Common myeloid progenitor, CD34-positive (primary cell): ENCODE measurements at regions not wholly inside any gene's neighbourhood (a gene's known extent, or its start where the extent isn't known, plus 50 kb on each side); places are given as distances from the start of the nearest gene placed in this dataset.

Experiments used
- CTCF ChIA-PET: fragments of 350-600 bp; sonication (Branson Sonifier 250); formaldehyde crosslinking; loops from one replicate; lab custom pipeline; 2021; ENCODE audit warnings: antibody characterized with exemption; lab: Charles Lee
- POLR2A ChIA-PET: fragments of 350-600 bp; sonication (Branson Sonifier 250); formaldehyde crosslinking; loops from one replicate; lab custom pipeline; 2021; ENCODE audit warnings: antibody characterized with exemption; lab: Charles Lee
- DNase-seq, 3 donors: peaks; one replicate each; pipeline versions ENCODE4 v3.0.0 to v3.0.0-alpha.2; 2013
- H3K27ac ChIP-seq, 2 experiments: 1 replicate in 1 of 2; 2 replicates in 1 of 2; pipeline ENCODE4 v1.7.0; 2013; ENCODE audit warnings: inconsistent platforms in 2 of 2, low read length in 2 of 2, mild to moderate bottlenecking in 2 of 2, low read depth in 1 of 2, moderate library complexity in 1 of 2; ENCODE audit not compliant: severe bottlenecking in 2 of 2, insufficient read depth in 1 of 2, poor library complexity in 1 of 2
- H3K27me3 ChIP-seq, 5 experiments: replicated peaks in 2 of 5; 1 replicate in 3 of 5; 2 replicates in 2 of 5; pipeline versions ENCODE4 v1.6.1 to v1.7.0; 2013; ENCODE audit warnings: low read length in 4 of 5, mild to moderate bottlenecking in 2 of 5, moderate library complexity in 2 of 5, inconsistent platforms in 1 of 5; ENCODE audit not compliant: insufficient read depth in 5 of 5, control insufficient read depth in 4 of 5
- H3K36me3 ChIP-seq, 4 experiments: 1 replicate in 2 of 4; 2 replicates in 2 of 4; pipeline versions ENCODE4 v1.6.1 to v1.7.0; 2013; ENCODE audit warnings: low read length in 3 of 4, control low read depth in 1 of 4, mild to moderate bottlenecking in 1 of 4; ENCODE audit not compliant: control insufficient read depth in 4 of 4, insufficient read depth in 4 of 4
- H3K4me1 ChIP-seq, 4 experiments: 1 replicate in 3 of 4; 2 replicates in 1 of 4; pipeline versions ENCODE4 v1.6.1 to v1.7.1; 2013; ENCODE audit warnings: low read length in 3 of 4, mild to moderate bottlenecking in 3 of 4, control low read depth in 1 of 4, inconsistent platforms in 1 of 4, moderate library complexity in 1 of 4; ENCODE audit not compliant: control insufficient read depth in 4 of 4, insufficient read depth in 4 of 4; ENCODE audit errors: control extremely low read depth in 1 of 4
- H3K4me3 ChIP-seq, 7 experiments: 1 replicate in 4 of 7; 2 replicates in 3 of 7; pipeline versions ENCODE4 v1.5.1 to v1.7.0; 2013; ENCODE audit warnings: mild to moderate bottlenecking in 7 of 7, low read length in 6 of 7, moderate library complexity in 6 of 7, inconsistent platforms in 2 of 7, low read depth in 2 of 7, control low read depth in 1 of 7; ENCODE audit not compliant: insufficient read depth in 4 of 7, control insufficient read depth in 1 of 7; ENCODE audit errors: extremely low read depth in 1 of 7
- H3K9me3 ChIP-seq, 5 experiments: 1 replicate in 4 of 5; 2 replicates in 1 of 5; pipeline versions ENCODE4 v1.6.1 to v1.7.1; 2013; ENCODE audit warnings: low read length in 4 of 5, mild to moderate bottlenecking in 2 of 5, inconsistent platforms in 1 of 5, low read depth in 1 of 5, moderate library complexity in 1 of 5; ENCODE audit not compliant: control insufficient read depth in 4 of 5, insufficient read depth in 2 of 5; ENCODE audit errors: control extremely low read depth in 1 of 5
- WGBS: methylation state at CpG from one replicate; pipeline ENCODE4 v1.1.5; 2013; ENCODE audit not compliant: insufficient coverage; 5-methylcytosine and 5-hydroxymethylcytosine counted together

DNA sequence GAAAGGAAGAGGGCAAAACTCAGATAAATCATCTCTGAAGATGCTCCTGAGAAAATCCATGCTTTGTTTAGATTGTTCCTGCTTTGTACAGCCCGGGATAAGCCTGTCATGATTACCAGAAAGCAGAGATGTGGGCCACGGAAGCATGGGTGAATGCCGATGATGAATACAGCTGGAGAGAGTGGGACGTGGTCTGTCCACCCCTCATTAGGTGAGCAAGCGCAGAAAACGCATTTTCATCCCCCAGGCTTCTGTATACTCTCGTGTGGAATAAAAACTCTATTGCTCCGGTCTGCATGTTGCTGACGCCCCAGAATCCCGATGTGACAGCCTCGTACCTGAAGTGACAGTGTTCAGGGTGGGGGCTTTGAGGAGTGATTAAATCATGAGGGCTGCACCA, 52.0 kb upstream of the SALL3 start:
- POLR2A ChIA-PET = no interaction called here
- no peak overlapping the region for H3K4me3 ChIP-seq
- WGBS = 97% methylated on average over 9 of the region's 11 CpGs
- no peaks in the 10 kb centered on the region for H3K9me3 ChIP-seq
- H3K4me1 ChIP-seq = no peaks in the 10 kb centered on the region
- DNase-seq = no peak
- H3K27me3 ChIP-seq = peaks cover 0 to 8% (median 0%) of the 10 kb centered on the region in 5 experiments
- no peak overlapping the region for H3K27ac ChIP-seq
- H3K36me3 ChIP-seq = no peaks in the 10 kb centered on the region
- CTCF ChIA-PET = no interaction called here

DNA sequence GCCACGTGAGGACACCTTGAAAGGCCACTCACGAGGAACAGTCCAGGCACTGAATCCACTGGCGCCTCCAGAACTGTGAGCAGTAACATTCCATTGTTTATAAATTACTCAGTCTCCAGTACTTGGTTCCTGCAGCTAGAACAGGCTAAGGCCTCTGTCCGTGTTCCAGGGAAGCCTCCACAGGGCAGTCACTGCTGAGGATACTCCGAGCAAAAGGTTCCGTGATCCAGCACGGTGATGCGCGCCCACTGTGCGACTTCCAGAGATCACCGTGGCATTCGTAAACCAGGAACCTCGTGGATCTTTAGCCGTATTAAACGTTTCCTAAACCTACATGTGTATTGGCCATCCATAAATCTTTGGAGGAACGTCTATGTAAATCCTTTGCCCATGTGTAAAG, 51.5 kb upstream of the SALL3 start:
- no peaks in the 10 kb centered on the region for H3K4me1 ChIP-seq
- peaks cover 0 to 5% (median 0%) of the 10 kb centered on the region in 5 experiments for H3K27me3 ChIP-seq
- no peaks in the 10 kb centered on the region for H3K9me3 ChIP-seq
- H3K36me3 ChIP-seq = no peaks in the 10 kb centered on the region
- 93% methylated on average over 15 of the region's 16 CpGs for WGBS
- no peak overlapping the region for H3K4me3 ChIP-seq
- no peak for DNase-seq
- POLR2A ChIA-PET = no interaction called here
- no peak overlapping the region for H3K27ac ChIP-seq
- CTCF ChIA-PET = no interaction called here

DNA sequence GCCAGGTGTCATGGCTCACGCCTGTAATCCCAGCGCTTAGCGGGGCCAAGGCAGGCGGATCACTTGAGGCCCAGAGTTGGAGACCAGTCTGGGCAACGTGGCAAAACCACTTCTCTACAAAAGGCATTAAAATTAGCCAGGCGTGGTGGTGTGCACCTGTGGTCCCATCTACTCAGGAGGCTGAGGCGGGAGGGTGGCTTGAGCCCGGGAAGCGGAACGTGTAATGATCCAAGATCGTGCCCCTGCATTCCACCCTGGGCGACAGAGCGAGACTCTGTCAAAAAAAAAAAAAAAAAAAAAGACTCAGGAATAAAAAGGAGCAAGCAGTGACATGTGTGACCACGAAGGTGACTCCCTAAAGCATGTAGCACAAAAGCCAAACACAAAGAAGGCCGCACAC, 50.1 kb upstream of the SALL3 start:
- no peak overlapping the region for H3K4me3 ChIP-seq
- no peaks in the 10 kb centered on the region for H3K36me3 ChIP-seq
- H3K27ac ChIP-seq = no peak overlapping the region
- CTCF ChIA-PET = no interaction called here
- POLR2A ChIA-PET = no interaction called here
- H3K9me3 ChIP-seq = no peaks in the 10 kb centered on the region
- H3K4me1 ChIP-seq = no peaks in the 10 kb centered on the region
- WGBS = 100% methylated on average over 10 of the region's 15 CpGs
- DNase-seq = no peak
- H3K27me3 ChIP-seq = peaks cover 0 to 10% (median 0%) of the 10 kb centered on the region in 5 experiments
